IMR-90 (cell line): ENCODE measurements at regions not wholly inside any gene's neighbourhood (a gene's known extent, or its start where the extent isn't known, plus 50 kb on each side); places are given as distances from the start of the nearest gene placed in this dataset.

ENCODE experiments used
- ATAC-seq: fragments of 200-7000 bp; cut with Tn5 transposase; 2 replicates; pipeline ENCODE4 v1.9.1; 2020; ENCODE audit warnings: low read depth, mild to moderate bottlenecking, moderate library complexity
- BruUV-seq: library from RNA; stranded (reverse); fragments of 400-500 nt; replicated peaks from 2 replicates; lab custom pipeline; 2021; lab: Mats Ljungman, UMichigan
- CTCF ChIA-PET: fragments of 300-600 bp; formaldehyde crosslinking; extraction: SDS; loops from one replicate; lab custom pipeline; 2021; ENCODE audit warnings: antibody characterized with exemption; lab: Yijun Ruan, JAX
- POLR2A ChIA-PET: fragments of 300-600 bp; sonication (Branson Sonifier 250); formaldehyde crosslinking; loops from one replicate; lab custom pipeline; 2022; ENCODE audit warnings: antibody characterized with exemption; ENCODE audit not compliant: unreplicated experiment; lab: Charles Lee
- DNase-seq: peaks from one replicate; pipeline ENCODE4 v3.0.0; 2013
- H2AFZ ChIP-seq: replicated peaks from 2 replicates; pipeline ENCODE3; 2013; ENCODE audit warnings: low read length, mild to moderate bottlenecking; ENCODE audit not compliant: poor library complexity
- H2AK5ac ChIP-seq: 2 replicates; pipeline ENCODE4 v1.6.1; 2013; ENCODE audit warnings: low read depth, low read length, inconsistent platforms
- H2AK9ac ChIP-seq: replicated peaks from 2 replicates; pipeline ENCODE3; 2013; ENCODE audit warnings: mild to moderate bottlenecking, low read depth, low read length, moderate library complexity; ENCODE audit not compliant: poor library complexity
- H2BK120ac ChIP-seq: 2 replicates; pipeline ENCODE4 v1.6.1; 2013; ENCODE audit warnings: low read depth, low read length, inconsistent platforms
- H2BK15ac ChIP-seq: 3 replicates; pipeline ENCODE4 v1.6.1; 2013; ENCODE audit warnings: low read depth, low read length, inconsistent platforms
- H2BK20ac ChIP-seq: 2 replicates; pipeline ENCODE4 v1.6.1; 2013; ENCODE audit warnings: low read depth, mild to moderate bottlenecking, inconsistent platforms, low read length, moderate library complexity
- H2BK5ac ChIP-seq: 2 replicates; pipeline ENCODE4 v1.6.1; 2013; ENCODE audit warnings: mild to moderate bottlenecking, low read depth, low read length, inconsistent platforms; ENCODE audit not compliant: poor library complexity, severe bottlenecking
- H3K14ac ChIP-seq: replicated peaks from 2 replicates; pipeline ENCODE4 v1.6.1; 2013; ENCODE audit warnings: low read depth, low read length, inconsistent platforms
- H3K18ac ChIP-seq: 2 replicates; pipeline ENCODE4 v1.6.1; 2013; ENCODE audit warnings: low read depth, low read length, control low read depth
- H3K23ac ChIP-seq: 2 replicates; pipeline ENCODE4 v1.6.1; 2013; ENCODE audit warnings: low read depth, low read length, inconsistent platforms
- H3K27ac ChIP-seq: 2 replicates; pipeline ENCODE4 v1.5.1; 2013; ENCODE audit warnings: mild to moderate bottlenecking, control low read depth, low read length; ENCODE audit not compliant: insufficient read depth
- H3K27me3 ChIP-seq: 2 replicates; pipeline ENCODE4 v1.6.1; 2013; ENCODE audit warnings: low read length; ENCODE audit not compliant: control insufficient read depth, insufficient read depth
- H3K36me3 ChIP-seq: 2 replicates; pipeline ENCODE4 v1.6.1; 2013; ENCODE audit warnings: low read length, mixed read lengths; ENCODE audit not compliant: control insufficient read depth, insufficient read depth
- H3K4ac ChIP-seq: 2 replicates; pipeline ENCODE4 v1.6.1; 2013; ENCODE audit warnings: low read depth, low read length, inconsistent platforms
- H3K4me1 ChIP-seq: 2 replicates; pipeline ENCODE4 v1.6.1; 2013; ENCODE audit warnings: low read length, mixed read lengths; ENCODE audit not compliant: control insufficient read depth, insufficient read depth
- H3K4me2 ChIP-seq: 2 replicates; pipeline ENCODE4 v1.6.1; 2013; ENCODE audit warnings: low read depth, mild to moderate bottlenecking, control low read depth, low read length, moderate library complexity
- H3K4me3 ChIP-seq: 2 replicates; pipeline ENCODE4 v1.5.1; 2013; ENCODE audit warnings: low read depth, mild to moderate bottlenecking, control low read depth, low read length, moderate library complexity; ENCODE audit not compliant: insufficient read depth
- H3K56ac ChIP-seq: 2 replicates; pipeline ENCODE4 v1.6.1; 2013; ENCODE audit warnings: low read length, inconsistent platforms; ENCODE audit not compliant: insufficient read depth; ENCODE audit errors: extremely low read depth
- H3K79me1 ChIP-seq, 2 experiments: 2 replicates each; pipeline ENCODE4 v1.6.1; 2013; ENCODE audit warnings: low read length in 2 of 2, inconsistent platforms in 1 of 2, low read depth in 1 of 2
- H3K9ac ChIP-seq: 2 replicates; pipeline ENCODE4 v1.6.1; 2013; ENCODE audit warnings: low read depth, low read length, control low read depth
- H3K9me1 ChIP-seq: 2 replicates; pipeline ENCODE4 v1.6.1; 2013; ENCODE audit warnings: low read length, inconsistent platforms; ENCODE audit not compliant: insufficient read depth
- H3K9me3 ChIP-seq: 2 replicates; pipeline ENCODE4 v1.6.1; 2013; ENCODE audit warnings: low read length; ENCODE audit not compliant: control insufficient read depth, insufficient read depth
- H4K20me1 ChIP-seq: 2 replicates; pipeline ENCODE4 v1.6.1; 2013; ENCODE audit warnings: low read length, inconsistent platforms; ENCODE audit not compliant: insufficient read depth
- H4K5ac ChIP-seq: 2 replicates; pipeline ENCODE4 v1.6.1; 2013; ENCODE audit warnings: mild to moderate bottlenecking, low read depth, low read length, control low read depth
- H4K8ac ChIP-seq, 2 experiments: 2 replicates each; pipeline ENCODE4 v1.6.1; 2013; ENCODE audit warnings: low read depth in 2 of 2, low read length in 2 of 2, control low read depth in 1 of 2, inconsistent platforms in 1 of 2
- H4K91ac ChIP-seq: 2 replicates; pipeline ENCODE4 v1.6.1; 2013; ENCODE audit warnings: low read depth, low read length, inconsistent platforms; ENCODE audit not compliant: insufficient read depth
- FOS ChIP-seq: fragments of 150-350 bp; IDR thresholded peaks from 2 replicates; pipeline ENCODE4 v1.6.1; 2016; ENCODE audit warnings: low read depth, low read length
- RCOR1 ChIP-seq: IDR thresholded peaks from 2 replicates; pipeline ENCODE4 v1.6.1; 2012; ENCODE audit warnings: mild to moderate bottlenecking, low read length, improper control_type of control experiment; ENCODE audit not compliant: insufficient replicate concordance
- WGBS, 2 experiments: methylation state at CpG; one replicate each; pipeline versions ENCODE4 v1.1.5 to v1.1.7; 2013; ENCODE audit warnings: missing lambda C conversion rate in 2 of 2; ENCODE audit not compliant: insufficient read length in 1 of 2; ENCODE audit errors: extremely low coverage in 2 of 2; 5-methylcytosine and 5-hydroxymethylcytosine counted together
- dilution Hi-C: fragments of 300-500 bp; cut with HindIII; formaldehyde crosslinking; loops from one replicate; pipeline ENCODE4 v1.14.3; 2018; ENCODE audit warnings: low sequenced_read_pairs; ENCODE audit not compliant: unreplicated experiment
- in situ Hi-C: fragments of 300-500 bp; cut with MboI; formaldehyde crosslinking; loops from 3 replicates; pipeline ENCODE4 v1.14.3; 2019; ENCODE audit warnings: low sequenced_read_pairs, inconsistent platforms, mixed read lengths
- intact Hi-C: fragments of 100-400 bp; cut with micrococcal nuclease; formaldehyde crosslinking; loops from 2 replicates; pipeline ENCODE4 v1.10.0; 2022

DNA sequence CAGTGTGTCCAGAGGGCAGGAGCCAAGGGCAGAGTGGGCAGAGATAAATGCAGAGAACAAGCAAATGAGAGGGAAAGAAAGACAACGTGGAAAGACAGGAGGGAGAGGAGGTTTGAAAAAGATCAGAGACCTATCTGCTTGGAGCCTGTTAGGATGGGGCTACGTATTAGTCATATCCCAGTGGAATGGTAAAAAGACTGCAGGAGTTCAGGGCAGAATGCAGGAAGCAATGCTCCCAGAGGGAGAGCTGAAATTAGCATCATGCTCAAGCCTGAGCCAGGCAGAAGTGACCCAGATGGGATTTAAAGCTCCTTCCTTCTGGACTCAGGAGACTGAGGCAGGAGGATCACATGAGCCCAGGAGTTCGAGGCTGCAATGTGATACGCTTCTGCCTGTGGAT lies 261.3 kb upstream of the CHRM3 start:
- H3K4me2 ChIP-seq, result no peak overlapping the region
- H3K27ac ChIP-seq, result no peak overlapping the region
- H4K8ac ChIP-seq, result no peak overlapping the region
- H3K9ac ChIP-seq, result no peak overlapping the region
- H2AK5ac ChIP-seq, result no peak overlapping the region
- intact Hi-C loops (no loop called here), dilution Hi-C loops (no loop called here), in situ Hi-C loops (no loop called here)
- ChIA-PET POLR2A (no interaction called here), CTCF (no interaction called here)
- H4K5ac ChIP-seq, result no peak overlapping the region
- no peak for ATAC-seq
- no peak overlapping the region for H2AFZ ChIP-seq
- H4K91ac ChIP-seq, result no peak overlapping the region
- H3K9me3 ChIP-seq, result peaks cover 9% of the 10 kb centered on the region
- H2AK9ac ChIP-seq, result no peak overlapping the region
- H3K56ac ChIP-seq, result no peak overlapping the region
- H3K4ac ChIP-seq, result no peak overlapping the region
- TF ChIP-seq FOS, result no peak
- no peak for TF ChIP-seq RCOR1
- H2BK15ac ChIP-seq, result no peak overlapping the region
- H2BK120ac ChIP-seq, result no peak overlapping the region
- no peaks in the 10 kb centered on the region for H3K36me3 ChIP-seq
- H4K20me1 ChIP-seq, result no peaks in the 10 kb centered on the region
- H3K27me3 ChIP-seq, result no peaks in the 10 kb centered on the region
- no peak overlapping the region for H3K14ac ChIP-seq
- DNase-seq, result no peak
- H2BK20ac ChIP-seq, result no peak overlapping the region
- H3K4me3 ChIP-seq, result no peak overlapping the region
- no peaks in the 10 kb centered on the region for H3K4me1 ChIP-seq
- BruUV-seq, result no TSS peak
- no peaks in the 10 kb centered on the region for H3K9me1 ChIP-seq
- H3K18ac ChIP-seq, result no peak overlapping the region
- H3K23ac ChIP-seq, result no peak overlapping the region
- H2BK5ac ChIP-seq, result no peak overlapping the region
- 14% methylated on average over 1 of the region's 4 CpGs; no CpG with 5 or more reads in 1 of the 2 experiments for WGBS, 2 experiments
- no peaks in the 10 kb centered on the region for H3K79me1 ChIP-seq
